H1 (cell line): ENCODE measurements at regions not wholly inside any gene's neighbourhood (a gene's known extent, or its start where the extent isn't known, plus 50 kb on each side); places are given as distances from the start of the nearest gene placed in this dataset.
"Not testable (repeated sequence)": the region's sequence is repeated elsewhere in the genome, so short reads cannot be mapped to it uniquely, and the experiment has no call there.

Source experiments
- CTCF ChIA-PET: fragments of 300-600 bp; sonication (Branson Sonifier 250); formaldehyde crosslinking; loops from one replicate; lab custom pipeline; 2021; ENCODE audit not compliant: partially characterized antibody; lab: Charles Lee
- POLR2A ChIA-PET: fragments of 300-600 bp; sonication (Branson Sonifier 250); formaldehyde crosslinking; loops from one replicate; lab custom pipeline; 2021; ENCODE audit warnings: inconsistent platforms; ENCODE audit not compliant: partially characterized antibody; lab: Charles Lee
- DNase-seq, 2 experiments: peaks; one replicate each; pipeline versions ENCODE4 v3.0.0 to v3.0.0-alpha.2; 2010 to 2022; ENCODE audit warnings: low spot score in 2 of 2, low read depth in 1 of 2, mixed read lengths in 1 of 2
- FAIRE-seq: peaks from 2 replicates; lab custom pipeline; 2011; peaks lifted over from hg19 to GRCh38; lab: Jason Lieb, UNC
- H2AFZ ChIP-seq: 2 replicates; pipeline ENCODE4 v1.8.1; 2012; ENCODE audit warnings: low read length, inconsistent platforms
- H2AK5ac ChIP-seq: 2 replicates; pipeline ENCODE4 v1.6.1; 2013; ENCODE audit warnings: low read depth, low read length
- H2BK120ac ChIP-seq: replicated peaks from 2 replicates; pipeline ENCODE3; 2013; ENCODE audit warnings: low read depth, low read length, inconsistent platforms
- H2BK12ac ChIP-seq: 2 replicates; pipeline ENCODE4 v1.6.1; 2013; ENCODE audit warnings: low read depth, low read length
- H2BK15ac ChIP-seq: 2 replicates; pipeline ENCODE4 v1.6.1; 2013; ENCODE audit warnings: low read length
- H2BK20ac ChIP-seq: 2 replicates; pipeline ENCODE4 v1.6.1; 2013; ENCODE audit warnings: low read length
- H2BK5ac ChIP-seq: 2 replicates; pipeline ENCODE4 v1.6.1; 2013; ENCODE audit warnings: low read depth, low read length
- H3K14ac ChIP-seq: 2 replicates; pipeline ENCODE4 v1.6.1; 2013; ENCODE audit warnings: inconsistent platforms; ENCODE audit not compliant: insufficient read length
- H3K18ac ChIP-seq: 2 replicates; pipeline ENCODE4 v1.6.1; 2013; ENCODE audit warnings: low read length; ENCODE audit errors: extremely low read depth
- H3K23ac ChIP-seq: 2 replicates; pipeline ENCODE4 v1.6.1; 2013; ENCODE audit warnings: inconsistent platforms; ENCODE audit not compliant: insufficient read length
- H3K23me2 ChIP-seq: 2 replicates; pipeline ENCODE4 v1.6.1; 2013; ENCODE audit warnings: low read depth, low read length
- H3K27ac ChIP-seq: 2 replicates; pipeline ENCODE4 v1.6.1; 2011; ENCODE audit warnings: low read depth, low read length, inconsistent platforms
- H3K27me3 ChIP-seq, 4 experiments: replicated peaks in 1 of 4; 1 replicate in 1 of 4; 2 replicates in 3 of 4; pipeline versions ENCODE4 v1.6.1 to v1.8.1; 2011 to 2013; ENCODE audit warnings: low read length in 3 of 4, mild to moderate bottlenecking in 3 of 4, inconsistent platforms in 2 of 4, mixed read lengths in 2 of 4, moderate library complexity in 1 of 4; ENCODE audit not compliant: control insufficient read depth in 3 of 4, insufficient read depth in 3 of 4; ENCODE audit errors: extremely low read depth in 1 of 4
- H3K36me3 ChIP-seq, 4 experiments: 2 replicates each; pipeline versions ENCODE4 v1.6.1 to v1.8.1; 2011 to 2013; ENCODE audit warnings: mild to moderate bottlenecking in 4 of 4, low read length in 3 of 4, moderate library complexity in 2 of 4, control low read depth in 1 of 4, inconsistent platforms in 1 of 4; ENCODE audit not compliant: insufficient read depth in 4 of 4, control insufficient read depth in 2 of 4
- H3K4ac ChIP-seq: replicated peaks from 2 replicates; pipeline ENCODE3; 2013; ENCODE audit warnings: low read length, low read depth, mixed read lengths, inconsistent platforms; ENCODE audit not compliant: insufficient read length
- H3K4me1 ChIP-seq, 4 experiments: replicated peaks in 1 of 4; 1 replicate in 1 of 4; 2 replicates in 3 of 4; pipeline versions ENCODE4 v1.6.1 to v1.8.1; 2011 to 2013; ENCODE audit warnings: low read length in 3 of 4, inconsistent platforms in 2 of 4, mixed read lengths in 1 of 4; ENCODE audit not compliant: insufficient read depth in 4 of 4, control insufficient read depth in 3 of 4
- H3K4me2 ChIP-seq, 2 experiments: 2 replicates each; pipeline versions ENCODE4 v1.6.1 to v1.8.1; 2011 to 2013; ENCODE audit warnings: low read depth in 2 of 2, low read length in 2 of 2, control low read depth in 1 of 2, inconsistent platforms in 1 of 2, mild to moderate bottlenecking in 1 of 2; ENCODE audit not compliant: insufficient read depth in 1 of 2
- H3K4me3 ChIP-seq, 4 experiments: fragments of 200-600, 300-600 bp in 1 of 4; sonication (generic), shearing (Covaris generic), sonication (Bioruptor Twin) in 1 of 4; 2 replicates each; pipeline versions ENCODE4 v1.5.1 to v1.8.1; 2011 to 2016; ENCODE audit warnings: low read length in 4 of 4, low read depth in 3 of 4, control low read depth in 2 of 4, inconsistent platforms in 2 of 4, mild to moderate bottlenecking in 2 of 4, mixed read lengths in 1 of 4, moderate library complexity in 1 of 4; ENCODE audit not compliant: insufficient read depth in 2 of 4; ENCODE audit errors: extremely low read depth in 1 of 4
- H3K56ac ChIP-seq: replicated peaks from 2 replicates; pipeline ENCODE3; 2013; ENCODE audit warnings: low read depth, mild to moderate bottlenecking, mixed read lengths, low read length, inconsistent platforms; ENCODE audit not compliant: insufficient read length
- H3K79me1 ChIP-seq: 2 replicates; pipeline ENCODE4 v1.6.1; 2013; ENCODE audit warnings: low read depth, low read length, control low read depth
- H3K79me2 ChIP-seq, 2 experiments: 2 replicates each; pipeline versions ENCODE4 v1.6.1 to v1.8.1; 2012 to 2013; ENCODE audit warnings: low read length in 2 of 2, mild to moderate bottlenecking in 2 of 2, inconsistent platforms in 1 of 2; ENCODE audit not compliant: insufficient read depth in 2 of 2, control insufficient read depth in 1 of 2
- H3K9ac ChIP-seq, 4 experiments: replicated peaks in 1 of 4; 1 replicate in 1 of 4; 2 replicates in 3 of 4; pipeline versions ENCODE4 v1.6.1 to v1.8.1; 2011 to 2013; ENCODE audit warnings: low read depth in 3 of 4, low read length in 3 of 4, control low read depth in 2 of 4, mild to moderate bottlenecking in 2 of 4, moderate library complexity in 2 of 4, inconsistent platforms in 1 of 4; ENCODE audit errors: extremely low read depth in 1 of 4
- H3K9me3 ChIP-seq, 2 experiments: 2 replicates each; pipeline versions ENCODE4 v1.6.1 to v1.8.1; 2012 to 2013; ENCODE audit warnings: mild to moderate bottlenecking in 2 of 2, moderate library complexity in 2 of 2, control low read depth in 1 of 2, inconsistent platforms in 1 of 2, low read depth in 1 of 2, low read length in 1 of 2, mixed read lengths in 1 of 2; ENCODE audit not compliant: insufficient read depth in 2 of 2
- H4K20me1 ChIP-seq, 2 experiments: replicated peaks in 1 of 2; 2 replicates each; pipeline versions ENCODE3 to v1.8.1; 2011 to 2013; ENCODE audit warnings: inconsistent platforms in 2 of 2, low read length in 2 of 2, mild to moderate bottlenecking in 1 of 2; ENCODE audit not compliant: insufficient read depth in 2 of 2, control insufficient read depth in 1 of 2
- H4K5ac ChIP-seq: 2 replicates; pipeline ENCODE4 v1.6.1; 2013; ENCODE audit warnings: low read length, low read depth, mixed read lengths, inconsistent platforms; ENCODE audit not compliant: insufficient read length
- H4K8ac ChIP-seq: 2 replicates; pipeline ENCODE4 v1.8.0; 2013; ENCODE audit warnings: mild to moderate bottlenecking, moderate library complexity, low read length, inconsistent platforms; ENCODE audit not compliant: insufficient read depth; ENCODE audit errors: extremely low read depth
- H4K91ac ChIP-seq: replicated peaks from 2 replicates; pipeline ENCODE3; 2013; ENCODE audit warnings: low read length, mixed read lengths, inconsistent platforms; ENCODE audit not compliant: insufficient read length

- H3K27me3 ChIP-seq, H3K4me1 ChIP-seq, H2BK20ac ChIP-seq, H3K79me2 ChIP-seq, H3K4me2 ChIP-seq, H2BK15ac ChIP-seq, POLR2A ChIA-PET, H3K56ac ChIP-seq, CTCF ChIA-PET, H4K20me1 ChIP-seq, H3K9ac ChIP-seq, H2BK5ac ChIP-seq, H4K8ac ChIP-seq, H4K91ac ChIP-seq, DNase-seq, H2AFZ ChIP-seq, H2AK5ac ChIP-seq, H4K5ac ChIP-seq, H3K23me2 ChIP-seq, H3K14ac ChIP-seq, H3K9me3 ChIP-seq, H3K4me3 ChIP-seq, H3K36me3 ChIP-seq, H3K23ac ChIP-seq, H3K4ac ChIP-seq, FAIRE-seq, H2BK12ac ChIP-seq, H3K27ac ChIP-seq, H2BK120ac ChIP-seq, H3K18ac ChIP-seq, H3K79me1 ChIP-seq: not testable (repeated sequence)
Measured at GRCh38 chrX:117821472-117821871, 295.1 kb downstream of the KLHL13 start.
